Colonic mucosa (tissue), 4 donors: ENCODE measurements at regions not wholly inside any gene's neighbourhood (a gene's known extent, or its start where the extent isn't known, plus 50 kb on each side); places are given as distances from the start of the nearest gene placed in this dataset.
"Not testable (repeated sequence)": the region's sequence is repeated elsewhere in the genome, so short reads cannot be mapped to it uniquely, and the experiment has no call there.

Experiments used
- DNase-seq: peaks from one replicate; pipeline ENCODE4 v3.0.0-alpha.2; 2020
- H3K27ac ChIP-seq: fragments of 200-600 bp; one replicate; pipeline ENCODE4 v1.8.0; 2021
- H3K27me3 ChIP-seq: fragments of 200-600 bp; one replicate; pipeline ENCODE4 v1.8.0; 2021
- H3K36me3 ChIP-seq: fragments of 200-600 bp; one replicate; pipeline ENCODE4 v1.8.0; 2021
- H3K4me1 ChIP-seq: fragments of 200-600 bp; one replicate; pipeline ENCODE4 v1.8.0; 2021; ENCODE audit warnings: mild to moderate bottlenecking
- H3K4me3 ChIP-seq: fragments of 200-600 bp; one replicate; pipeline ENCODE4 v1.8.0; 2021
- H3K9ac ChIP-seq, 2 donors: one replicate each; pipeline ENCODE4 v1.7.0; 2013; ENCODE audit warnings: control low read depth in 2 of 2, low read depth in 2 of 2, low read length in 2 of 2
- H3K9me3 ChIP-seq: fragments of 200-600 bp; one replicate; pipeline ENCODE4 v1.8.0; 2021
- CTCF ChIP-seq: fragments of 200-600 bp; IDR thresholded peaks from one replicate; pipeline ENCODE4 v1.8.0; 2022; ENCODE audit warnings: antibody characterized with exemption, mild to moderate bottlenecking
- intact Hi-C: fragments of 100-400 bp; cut with DNase I; formaldehyde crosslinking; loops from one replicate; pipeline ENCODE4 v1.14.1; 2022
- donor health status: healthy.
- donor health status: DM: no; HTN: no; CAD: no.
- donor health status: DM: no; HTN: no; CAD: no.

GRCh38 chr13:18677403-18677802 is 504.2 kb downstream of the TUBA3C start:
- H3K4me1 ChIP-seq, H3K4me3 ChIP-seq, H3K9ac ChIP-seq, H3K36me3 ChIP-seq, H3K27me3 ChIP-seq, intact Hi-C loops, H3K27ac ChIP-seq, DNase-seq, H3K9me3 ChIP-seq: not testable (repeated sequence)

DNA sequence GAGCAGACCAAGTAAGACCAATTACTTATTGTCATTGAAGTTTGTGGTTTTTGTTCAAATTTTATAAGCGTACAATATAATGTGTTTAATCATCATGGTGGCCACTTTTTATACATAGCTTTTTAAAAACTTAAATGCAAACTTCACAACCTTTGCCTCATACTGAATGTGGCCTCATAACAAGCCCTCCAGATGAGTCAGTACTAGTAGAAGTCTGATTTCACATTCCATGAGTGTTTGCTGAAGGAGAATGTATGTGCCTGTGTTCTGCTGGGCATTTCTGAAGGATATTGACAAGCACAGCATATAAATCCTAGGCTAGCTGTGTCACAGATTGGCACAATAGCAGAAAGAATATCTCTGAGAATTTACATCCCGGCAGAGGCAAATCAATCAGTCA is 506.4 kb downstream of the TUBA3C start:
- H3K4me3 ChIP-seq, H3K9me3 ChIP-seq, H3K27ac ChIP-seq, H3K9ac ChIP-seq, H3K27me3 ChIP-seq, intact Hi-C loops, DNase-seq, H3K4me1 ChIP-seq, H3K36me3 ChIP-seq: not testable (repeated sequence)

DNA sequence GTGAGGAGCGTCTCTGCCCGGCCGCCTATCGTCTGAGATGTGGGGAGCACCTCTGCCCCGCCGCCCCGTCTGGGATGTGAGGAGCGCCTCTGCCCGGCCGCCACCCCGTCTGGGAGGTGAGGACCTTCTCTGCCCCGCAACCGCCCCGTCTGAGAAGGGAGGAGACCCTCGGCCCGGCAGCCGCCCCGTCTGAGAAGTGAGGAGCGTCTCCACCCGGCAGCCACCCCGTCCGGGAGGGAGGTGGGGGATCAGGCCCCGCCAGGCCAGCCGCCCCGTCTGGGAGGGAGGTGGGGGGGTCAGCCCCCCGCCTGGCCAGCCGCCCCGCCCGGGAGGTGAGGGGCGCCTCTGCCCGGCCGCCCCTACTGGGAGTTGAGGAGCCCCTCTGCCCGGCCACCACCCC is 507.8 kb downstream of the TUBA3C start:
- H3K4me3 ChIP-seq, intact Hi-C loops, DNase-seq, H3K9ac ChIP-seq, H3K27me3 ChIP-seq, H3K4me1 ChIP-seq, H3K27ac ChIP-seq, H3K9me3 ChIP-seq, H3K36me3 ChIP-seq: not testable (repeated sequence)

GRCh38 chr13:18666585-18666984 is 515.0 kb downstream of the TUBA3C start:
- H3K27ac ChIP-seq, H3K9me3 ChIP-seq, H3K9ac ChIP-seq, intact Hi-C loops, H3K27me3 ChIP-seq, H3K36me3 ChIP-seq, DNase-seq, H3K4me3 ChIP-seq, H3K4me1 ChIP-seq: not testable (repeated sequence)

- DNase-seq, H3K9me3 ChIP-seq, H3K27ac ChIP-seq, H3K36me3 ChIP-seq, intact Hi-C loops, H3K4me1 ChIP-seq, H3K27me3 ChIP-seq, H3K9ac ChIP-seq, H3K4me3 ChIP-seq: not testable (repeated sequence)
Measured at GRCh38 chr13:18665716-18666115, 515.9 kb downstream of the TUBA3C start.

GRCh38 chr13:18665124-18665523 is 516.5 kb downstream of the TUBA3C start:
- H3K27ac ChIP-seq, H3K4me1 ChIP-seq, H3K36me3 ChIP-seq, H3K9me3 ChIP-seq, DNase-seq, H3K9ac ChIP-seq, H3K27me3 ChIP-seq, intact Hi-C loops, H3K4me3 ChIP-seq: not testable (repeated sequence)

- intact Hi-C loops, H3K4me3 ChIP-seq, H3K9ac ChIP-seq, H3K4me1 ChIP-seq, H3K9me3 ChIP-seq, H3K36me3 ChIP-seq, DNase-seq, H3K27me3 ChIP-seq, H3K27ac ChIP-seq: not testable (repeated sequence)
Measured at GRCh38 chr13:18663222-18663621, 518.4 kb downstream of the TUBA3C start.

GRCh38 chr13:18643644-18644172 is 537.9 kb downstream of the TUBA3C start:
- H3K4me3 ChIP-seq, H3K27ac ChIP-seq, intact Hi-C loops, H3K4me1 ChIP-seq, H3K9ac ChIP-seq, H3K9me3 ChIP-seq, H3K27me3 ChIP-seq, H3K36me3 ChIP-seq: not testable (repeated sequence)
- peak; percentile 43 for DNase-seq

DNA sequence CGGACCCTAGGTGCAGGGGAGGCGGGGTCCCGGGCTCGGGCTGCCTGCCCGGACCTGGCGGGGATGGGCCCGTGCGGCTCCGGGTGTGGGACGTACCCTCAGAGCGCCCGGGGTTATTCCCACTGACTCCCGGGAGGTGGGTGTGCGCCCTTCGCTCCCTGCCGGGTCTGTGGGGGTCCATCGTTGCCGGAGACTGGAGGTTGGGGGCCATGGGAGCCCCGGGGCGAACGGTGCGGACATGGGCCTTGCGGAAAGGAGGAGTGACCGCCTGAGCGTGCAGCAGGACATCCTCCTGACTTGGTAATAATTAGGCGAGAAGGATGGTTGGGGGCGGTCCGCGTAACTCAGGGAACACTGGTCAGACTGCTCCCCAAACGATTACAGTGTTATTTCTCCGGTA is 552.7 kb downstream of the TUBA3C start:
- DNase-seq, H3K27me3 ChIP-seq, H3K9ac ChIP-seq, H3K36me3 ChIP-seq, intact Hi-C loops, H3K4me3 ChIP-seq, H3K27ac ChIP-seq, H3K9me3 ChIP-seq, H3K4me1 ChIP-seq: not testable (repeated sequence)

DNA sequence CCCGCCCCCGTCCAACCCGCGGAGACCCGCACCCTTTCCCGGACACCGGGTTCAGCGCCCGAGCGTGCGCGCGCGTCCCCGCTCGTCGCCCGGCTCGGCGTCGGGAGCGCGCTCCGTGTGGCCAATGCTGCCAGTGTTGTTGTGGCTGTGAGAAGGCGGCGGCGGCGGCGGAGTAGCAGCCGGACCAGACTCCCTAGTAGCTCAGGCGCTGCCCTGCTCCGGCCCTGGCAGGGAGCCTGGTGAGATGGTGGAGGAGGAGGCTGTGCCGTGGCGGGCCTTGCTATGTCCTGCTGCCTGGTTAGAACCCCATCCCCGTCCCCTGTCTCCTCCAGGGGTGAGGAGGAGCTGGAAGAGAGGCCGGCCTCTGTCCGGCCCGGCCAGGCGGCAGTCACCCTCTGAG is 553.2 kb downstream of the TUBA3C start:
- no peak for TF ChIP-seq CTCF
- H3K27me3 ChIP-seq: no peaks in the 10 kb centered on the region
- no peak for DNase-seq

GRCh38 chr13:18624061-18624460 is 557.6 kb downstream of the TUBA3C start:
- DNase-seq, H3K27me3 ChIP-seq, H3K9me3 ChIP-seq, H3K27ac ChIP-seq, H3K4me3 ChIP-seq, intact Hi-C loops, H3K9ac ChIP-seq, H3K36me3 ChIP-seq, H3K4me1 ChIP-seq: not testable (repeated sequence)

More for the DNA sequence above, 553.2 kb downstream of the TUBA3C start:
- Histone ChIP-seq H3K9ac (no peak overlapping the region), H3K36me3 (no peaks in the 10 kb centered on the region), H3K27ac (no peak overlapping the region), H3K9me3 (no peaks in the 10 kb centered on the region), H3K4me1 (no peaks in the 10 kb centered on the region), H3K4me3 (no peak overlapping the region)
- intact Hi-C loops: no loop called here

DNA sequence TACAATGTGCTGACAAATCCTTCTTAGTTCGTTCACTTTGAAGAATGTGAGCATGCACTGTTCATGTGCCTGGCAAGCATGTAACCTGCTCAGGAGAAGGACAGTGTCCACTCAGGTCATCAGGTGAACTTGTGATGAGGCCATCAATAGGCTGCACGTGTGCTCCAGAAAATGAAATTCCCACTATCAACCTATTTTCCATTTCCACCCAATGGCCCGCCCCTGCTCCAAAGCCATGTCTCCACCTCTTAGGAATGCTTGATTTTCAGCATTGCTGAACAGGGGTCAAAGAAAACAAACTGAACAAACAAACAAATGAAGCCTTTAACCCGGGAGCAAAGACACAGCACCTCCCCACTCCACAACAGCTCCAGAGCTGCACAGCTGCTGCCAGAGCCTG is 563.2 kb downstream of the TUBA3C start:
- H3K9me3 ChIP-seq, H3K27me3 ChIP-seq, intact Hi-C loops: not testable (repeated sequence)

GRCh38 chr13:18610476-18610875 is 571.1 kb downstream of the TUBA3C start:
- H3K36me3 ChIP-seq, H3K27me3 ChIP-seq, H3K9me3 ChIP-seq, H3K27ac ChIP-seq, H3K9ac ChIP-seq, intact Hi-C loops, DNase-seq, H3K4me3 ChIP-seq, H3K4me1 ChIP-seq: not testable (repeated sequence)

More for the DNA sequence above, 563.2 kb downstream of the TUBA3C start:
- not testable (repeated sequence) for DNase-seq, H3K4me1 ChIP-seq, H3K36me3 ChIP-seq, H3K27ac ChIP-seq, H3K9ac ChIP-seq, H3K4me3 ChIP-seq
